A673 (cell line): ENCODE measurements at regions not wholly inside any gene's neighbourhood (a gene's known extent, or its start where the extent isn't known, plus 50 kb on each side); places are given as distances from the start of the nearest gene placed in this dataset.

Experiments
- BruUV-seq: library from RNA; stranded (reverse); fragments of 400-500 nt; replicated peaks from 2 replicates; lab custom pipeline; 2021; lab: Mats Ljungman, UMichigan
- CTCF ChIA-PET: fragments of 300-600 bp; sonication (Branson Sonifier 250); formaldehyde crosslinking; loops from one replicate; lab custom pipeline; 2022; ENCODE audit warnings: antibody characterized with exemption; lab: Charles Lee
- POLR2A ChIA-PET: fragments of 300-600 bp; sonication (Branson Sonifier 250); formaldehyde crosslinking; loops from one replicate; lab custom pipeline; 2022; ENCODE audit warnings: antibody characterized with exemption; ENCODE audit not compliant: low non-redundant PET; lab: Charles Lee
- DNase-seq: peaks from one replicate; pipeline ENCODE4 v3.0.0-alpha.2; 2015; ENCODE audit warnings: low spot score
- H3K27ac ChIP-seq: fragments of 200-600 bp; sonication (generic); 2 replicates; pipeline ENCODE4 v1.5.1; 2016; ENCODE audit warnings: mixed run types, low read depth, mild to moderate bottlenecking, mixed read lengths, antibody characterized with exemption, low read length; ENCODE audit not compliant: poor library complexity, severe bottlenecking
- H3K27me3 ChIP-seq: fragments of 200-600 bp; sonication (generic); replicated peaks from 2 replicates; pipeline ENCODE4 v1.6.1; 2017; ENCODE audit warnings: mixed run types, low read depth, mild to moderate bottlenecking, mixed read lengths, antibody characterized with exemption, low read length; ENCODE audit not compliant: insufficient read depth, poor library complexity
- H3K36me3 ChIP-seq: fragments of 200-600 bp; sonication (generic); 2 replicates; pipeline ENCODE4 v1.6.1; 2016; ENCODE audit warnings: mixed run types, mild to moderate bottlenecking, mixed read lengths, antibody characterized with exemption, low read length; ENCODE audit not compliant: insufficient read depth, poor library complexity, severe bottlenecking
- H3K4me1 ChIP-seq: fragments of 200-600 bp; sonication (generic); 2 replicates; pipeline ENCODE4 v1.6.1; 2017; ENCODE audit warnings: mixed run types, mild to moderate bottlenecking, mixed read lengths, antibody characterized with exemption, low read length; ENCODE audit not compliant: insufficient read depth, poor library complexity, severe bottlenecking
- H3K4me3 ChIP-seq: fragments of 200-600 bp; sonication (generic); 2 replicates; pipeline ENCODE4 v1.5.1; 2016; ENCODE audit warnings: low read depth, mixed run types, mild to moderate bottlenecking, mixed read lengths, low read length; ENCODE audit not compliant: poor library complexity, severe bottlenecking
- H3K9me3 ChIP-seq: fragments of 200-600 bp; sonication (generic); 2 replicates; pipeline ENCODE4 v1.6.1; 2016; ENCODE audit warnings: mixed run types, low read depth, mild to moderate bottlenecking, mixed read lengths, antibody characterized with exemption, low read length; ENCODE audit not compliant: poor library complexity, severe bottlenecking
- EZH2 ChIP-seq: fragments of 200-600 bp; sonication (generic); IDR thresholded peaks from 2 replicates; pipeline ENCODE4 v1.6.1; 2017; ENCODE audit warnings: borderline replicate concordance, low read depth, mild to moderate bottlenecking, mixed read lengths, antibody characterized with exemption, low read length; ENCODE audit not compliant: poor library complexity, severe bottlenecking
- intact Hi-C: fragments of 100-400 bp; cut with micrococcal nuclease; formaldehyde crosslinking; loops from one replicate; pipeline ENCODE4 v1.10.0; 2022; ENCODE audit not compliant: unreplicated experiment
- TF ChIP-seq, protein P1 (sequence below): fragments of 300-800, 200-600 bp; sonication (generic); conservative IDR thresholded peaks from 2 replicates; pipeline ENCODE4 v1.5.1; 2017; ENCODE audit warnings: low read depth, mild to moderate bottlenecking, antibody characterized with exemption, low read length, moderate library complexity, mixed read lengths

DNA sequence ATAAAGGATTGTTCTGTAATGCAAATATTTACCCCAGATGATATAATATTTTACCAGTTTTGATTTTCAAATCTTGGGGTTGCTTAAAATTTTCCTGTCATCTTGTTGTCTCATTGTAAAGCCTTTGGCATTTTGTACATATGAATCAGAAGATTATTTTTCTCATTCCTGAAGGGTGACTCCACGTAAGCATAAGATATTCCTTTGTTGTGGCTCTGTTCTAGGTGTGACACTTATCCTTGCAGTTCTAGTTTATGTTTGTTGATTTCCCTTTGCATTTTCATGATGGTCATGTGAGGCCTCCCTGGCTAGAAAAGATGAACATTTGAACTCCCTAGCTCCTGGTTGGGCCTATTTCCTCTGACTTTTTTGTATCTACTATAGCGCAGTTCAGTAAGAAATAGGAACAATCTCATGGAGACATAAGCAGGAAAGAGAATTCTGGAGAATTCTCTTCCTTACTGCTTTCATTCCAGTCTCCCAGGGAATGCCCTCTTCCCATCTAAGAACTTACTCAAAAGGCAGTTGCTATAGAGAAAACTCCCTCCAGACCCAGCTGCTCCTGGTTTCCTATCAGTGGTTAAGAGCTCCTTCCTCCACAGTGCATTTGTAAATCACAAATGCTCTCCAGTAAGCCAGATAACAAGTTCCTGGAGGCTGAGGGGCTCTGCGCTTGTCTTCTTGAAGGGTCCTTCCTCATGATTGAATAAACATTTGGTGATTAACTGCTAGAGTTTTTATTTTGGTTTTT lies 124.7 kb downstream of the WNT5A start:
- Histone ChIP-seq H3K27me3 (no peaks in the 10 kb centered on the region), H3K4me3 (no peak overlapping the region), H3K4me1 (no peaks in the 10 kb centered on the region), H3K27ac (no peak overlapping the region), H3K9me3 (no peaks in the 10 kb centered on the region), H3K36me3 (no peaks in the 10 kb centered on the region)
- POLR2A ChIA-PET: no interaction called here
- CTCF ChIA-PET: no interaction called here
- BruUV-seq: no TSS peak
- TF ChIP-seq EZH2: no peak
- TF ChIP-seq, protein P1, sequence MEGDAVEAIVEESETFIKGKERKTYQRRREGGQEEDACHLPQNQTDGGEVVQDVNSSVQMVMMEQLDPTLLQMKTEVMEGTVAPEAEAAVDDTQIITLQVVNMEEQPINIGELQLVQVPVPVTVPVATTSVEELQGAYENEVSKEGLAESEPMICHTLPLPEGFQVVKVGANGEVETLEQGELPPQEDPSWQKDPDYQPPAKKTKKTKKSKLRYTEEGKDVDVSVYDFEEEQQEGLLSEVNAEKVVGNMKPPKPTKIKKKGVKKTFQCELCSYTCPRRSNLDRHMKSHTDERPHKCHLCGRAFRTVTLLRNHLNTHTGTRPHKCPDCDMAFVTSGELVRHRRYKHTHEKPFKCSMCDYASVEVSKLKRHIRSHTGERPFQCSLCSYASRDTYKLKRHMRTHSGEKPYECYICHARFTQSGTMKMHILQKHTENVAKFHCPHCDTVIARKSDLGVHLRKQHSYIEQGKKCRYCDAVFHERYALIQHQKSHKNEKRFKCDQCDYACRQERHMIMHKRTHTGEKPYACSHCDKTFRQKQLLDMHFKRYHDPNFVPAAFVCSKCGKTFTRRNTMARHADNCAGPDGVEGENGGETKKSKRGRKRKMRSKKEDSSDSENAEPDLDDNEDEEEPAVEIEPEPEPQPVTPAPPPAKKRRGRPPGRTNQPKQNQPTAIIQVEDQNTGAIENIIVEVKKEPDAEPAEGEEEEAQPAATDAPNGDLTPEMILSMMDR: no peak
- intact Hi-C loops: no loop called here
- DNase-seq: no peak

DNA sequence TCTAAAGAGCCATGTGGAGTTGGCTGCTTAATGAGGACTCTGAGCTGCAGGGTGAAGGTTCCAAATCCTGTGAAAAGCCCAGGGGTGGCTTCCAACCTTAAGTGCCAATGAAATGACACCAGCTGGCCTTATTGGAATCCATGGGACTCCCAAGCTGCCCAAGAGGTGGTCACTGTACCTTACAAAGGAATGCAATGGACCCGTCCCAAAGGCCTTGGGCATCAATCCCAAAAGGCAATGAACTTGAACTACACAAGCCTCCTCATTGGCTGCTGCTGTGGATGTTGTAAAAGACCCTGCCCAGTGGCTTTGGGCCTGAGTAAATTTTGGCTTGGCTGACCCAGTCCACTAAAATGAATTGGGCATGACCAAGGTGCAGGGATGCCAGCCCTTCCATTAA lies 129.3 kb downstream of the WNT5A start:
- DNase-seq: no peak
- Histone ChIP-seq H3K4me3 (no peak overlapping the region), H3K36me3 (no peaks in the 10 kb centered on the region), H3K4me1 (no peaks in the 10 kb centered on the region), H3K9me3 (no peaks in the 10 kb centered on the region), H3K27me3 (no peaks in the 10 kb centered on the region), H3K27ac (no peak overlapping the region)
- intact Hi-C loops: no loop called here
- CTCF ChIA-PET: no interaction called here
- no TSS peak for BruUV-seq
- no peak for TF ChIP-seq EZH2
- TF ChIP-seq, protein P1: no peak
- POLR2A ChIA-PET: no interaction called here

DNA sequence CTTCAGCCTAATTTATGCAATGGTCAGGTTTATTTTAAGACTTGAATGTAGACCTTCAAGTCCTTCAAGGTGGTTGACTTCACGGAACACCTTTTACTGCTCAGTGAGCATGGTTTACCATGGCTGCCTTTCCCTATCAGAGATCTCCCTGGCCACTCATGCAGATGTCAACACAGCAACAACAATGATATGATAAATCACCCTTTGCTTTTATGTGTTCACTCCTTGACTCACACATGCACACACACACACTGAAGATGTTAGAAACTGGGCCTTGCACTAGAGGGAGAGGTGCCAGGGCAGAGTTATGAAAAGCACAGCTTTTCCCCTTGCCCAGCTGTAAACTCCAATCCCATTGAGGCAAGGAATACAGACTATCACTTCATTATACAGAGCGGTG lies 134.4 kb downstream of the WNT5A start:
- POLR2A ChIA-PET: no interaction called here
- CTCF ChIA-PET: no interaction called here
- DNase-seq: no peak
- TF ChIP-seq, protein P1: no peak
- TF ChIP-seq EZH2: no peak
- Histone ChIP-seq H3K27me3 (no peaks in the 10 kb centered on the region), H3K36me3 (no peaks in the 10 kb centered on the region), H3K4me1 (no peaks in the 10 kb centered on the region), H3K9me3 (no peaks in the 10 kb centered on the region), H3K4me3 (no peak overlapping the region), H3K27ac (no peak overlapping the region)
- intact Hi-C loops: no loop called here
- no TSS peak for BruUV-seq
